ENCODE measurements at regions not wholly inside any gene's neighbourhood (a gene's known extent, or its start where the extent isn't known, plus 50 kb on each side); places are given as distances from the start of the nearest gene placed in this dataset.

DNA sequence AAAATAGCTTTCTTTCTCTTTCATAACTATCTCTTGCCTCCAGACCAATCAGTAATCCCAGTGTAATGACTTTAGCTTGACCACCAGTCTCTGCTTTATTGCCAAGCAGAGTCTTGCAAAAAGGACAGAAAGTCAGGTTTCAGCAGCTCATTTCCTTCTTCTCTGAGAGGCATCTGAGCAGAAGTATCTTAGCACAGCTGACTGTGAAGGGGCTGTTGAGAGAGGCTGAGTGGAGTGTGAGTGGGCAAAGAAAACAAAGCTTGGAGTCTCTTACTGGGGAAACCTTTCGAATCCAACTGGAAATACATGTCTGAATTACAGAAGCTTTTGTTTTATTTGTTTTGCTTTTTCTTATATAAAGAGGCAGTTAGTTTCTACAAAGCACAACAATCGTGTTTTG, 170.3 kb upstream of the IGFBP7 start:
- TF ChIP-seq CTCF (tag by site-specific recombination; IDR thresholded peaks at IDR 0.05) (no peak), ZNF248 (tag by site-specific recombination; IDR thresholded peaks at IDR 0.05) (no peak), ZNF777 (tag by site-specific recombination; IDR thresholded peaks at IDR 0.05; ENCODE audit: borderline replicate concordance) (no peak), ZNF350 (tag by site-specific recombination; IDR thresholded peaks at IDR 0.05) (no peak), ZNF701 (tag by site-specific recombination; IDR thresholded peaks at IDR 0.05) (no peak), ZNF354C (tag by site-specific recombination; IDR thresholded peaks at IDR 0.05; ENCODE audit: borderline replicate concordance, low read depth) (no peak), GLI4 (tag by site-specific recombination; IDR thresholded peaks at IDR 0.05) (no peak)
